ENCODE measurements at regions not wholly inside any gene's neighbourhood (a gene's known extent, or its start where the extent isn't known, plus 50 kb on each side); places are given as distances from the start of the nearest gene placed in this dataset.

GRCh38 chr2:221999717-222000116 is 299.1 kb downstream of the PAX3 start:
- no peak for TF ChIP-seq KAT7 (CRISPR knock-in tag; IDR thresholded peaks at IDR 0.05; ENCODE audit: borderline replicate concordance)
- TF ChIP-seq CTCF (IDR thresholded peaks at IDR 0.05 in 2 of 3, conservative IDR thresholded peaks at IDR 0.05 in 1 of 3; ENCODE audit: insufficient read depth in 2 of 3, low read depth in 1 of 3, low read length in 3 of 3) = no peak
- no peak for TF ChIP-seq HCFC1 (IDR thresholded peaks at IDR 0.05; ENCODE audit: low read depth, low read length)
- no peak for TF ChIP-seq HMGXB4 (CRISPR knock-in tag; IDR thresholded peaks at IDR 0.05)
- no peak for TF ChIP-seq MLX (CRISPR knock-in tag; conservative IDR thresholded peaks at IDR 0.05)
- TF ChIP-seq ZNF583 (CRISPR knock-in tag; IDR thresholded peaks at IDR 0.05) = no peak

Data from K562 (cell line).